ENCODE measurements at regions not wholly inside any gene's neighbourhood (a gene's known extent, or its start where the extent isn't known, plus 50 kb on each side); places are given as distances from the start of the nearest gene placed in this dataset.

GRCh38 chr5:126189862-126190261 lies 233.3 kb upstream of the GRAMD2B start:
- TF ChIP-seq, protein P1, sequence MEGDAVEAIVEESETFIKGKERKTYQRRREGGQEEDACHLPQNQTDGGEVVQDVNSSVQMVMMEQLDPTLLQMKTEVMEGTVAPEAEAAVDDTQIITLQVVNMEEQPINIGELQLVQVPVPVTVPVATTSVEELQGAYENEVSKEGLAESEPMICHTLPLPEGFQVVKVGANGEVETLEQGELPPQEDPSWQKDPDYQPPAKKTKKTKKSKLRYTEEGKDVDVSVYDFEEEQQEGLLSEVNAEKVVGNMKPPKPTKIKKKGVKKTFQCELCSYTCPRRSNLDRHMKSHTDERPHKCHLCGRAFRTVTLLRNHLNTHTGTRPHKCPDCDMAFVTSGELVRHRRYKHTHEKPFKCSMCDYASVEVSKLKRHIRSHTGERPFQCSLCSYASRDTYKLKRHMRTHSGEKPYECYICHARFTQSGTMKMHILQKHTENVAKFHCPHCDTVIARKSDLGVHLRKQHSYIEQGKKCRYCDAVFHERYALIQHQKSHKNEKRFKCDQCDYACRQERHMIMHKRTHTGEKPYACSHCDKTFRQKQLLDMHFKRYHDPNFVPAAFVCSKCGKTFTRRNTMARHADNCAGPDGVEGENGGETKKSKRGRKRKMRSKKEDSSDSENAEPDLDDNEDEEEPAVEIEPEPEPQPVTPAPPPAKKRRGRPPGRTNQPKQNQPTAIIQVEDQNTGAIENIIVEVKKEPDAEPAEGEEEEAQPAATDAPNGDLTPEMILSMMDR (conservative IDR thresholded peaks at IDR 0.05), result no peak
- no peak overlapping the region for H3K4me3 Mint-ChIP-seq

DNA sequence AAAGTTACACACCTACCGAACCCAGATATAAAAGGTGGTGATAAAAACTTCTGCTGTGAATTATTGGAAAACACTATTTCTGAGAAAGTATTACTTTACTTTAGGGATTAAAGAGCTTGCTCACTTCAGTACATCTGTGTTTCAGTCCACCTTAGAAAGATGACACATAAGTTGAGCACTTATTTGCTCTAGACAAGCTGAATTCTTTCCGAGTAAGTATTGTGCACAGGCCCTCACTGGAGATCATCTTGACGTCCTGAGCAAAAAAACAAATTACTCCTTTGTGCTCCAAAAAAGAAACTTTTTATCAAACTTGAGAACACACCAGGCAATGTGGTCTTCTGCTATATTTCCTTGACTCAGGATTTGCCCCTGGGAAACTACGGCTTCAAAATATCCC lies 231.0 kb upstream of the GRAMD2B start:
- Mint-ChIP-seq H3K4me3 (no peak overlapping the region), H3K27ac (no peak overlapping the region), H3K9me3 (no peaks in the 10 kb centered on the region), H3K4me1 (peaks cover 24% of the 10 kb centered on the region), H3K27me3 (ENCODE audit: insufficient read depth) (no peaks in the 10 kb centered on the region), H3K36me3 (ENCODE audit: low read depth) (no peaks in the 10 kb centered on the region)
- no peak for DNase-seq
- H3K36me3 ChIP-seq (ENCODE audit: control insufficient read depth, insufficient read depth, low read length), result no peaks in the 10 kb centered on the region
- no peak overlapping the region for H3K9ac ChIP-seq (ENCODE audit: extremely low read depth, low read length, poor library complexity, severe bottlenecking)
- H3K4me3 ChIP-seq (ENCODE audit: low read length), result no peak overlapping the region
- 93 to 95% methylated on average over 3 to 4 of the region's 4 CpGs for WGBS, 2 experiments (ENCODE audit: insufficient coverage in 1 of 2, insufficient read length in 1 of 2)
- TF ChIP-seq, protein P1 (conservative IDR thresholded peaks at IDR 0.05), result no peak
- peaks cover 5% of the 10 kb centered on the region for H3K4me1 ChIP-seq (ENCODE audit: control insufficient read depth, insufficient read depth, low read length)
- H3K9me3 ChIP-seq (ENCODE audit: control insufficient read depth, low read length), result peaks cover 4% of the 10 kb centered on the region
- no peak overlapping the region for H3K27ac ChIP-seq (ENCODE audit: low read depth, low read length)
- H3K27me3 ChIP-seq (ENCODE audit: control insufficient read depth, insufficient read depth, low read length, poor library complexity, severe bottlenecking), result no peaks in the 10 kb centered on the region

More at GRCh38 chr5:126189862-126190261, 233.3 kb upstream of the GRAMD2B start:
- no peak overlapping the region for H3K9ac ChIP-seq (ENCODE audit: extremely low read depth, low read length, poor library complexity, severe bottlenecking)
- peaks cover 21% of the 10 kb centered on the region for H3K9me3 ChIP-seq (ENCODE audit: control insufficient read depth, low read length)
- H3K27ac Mint-ChIP-seq, result no peak overlapping the region
- DNase-seq, result peak; percentile 64
- H3K36me3 ChIP-seq (ENCODE audit: control insufficient read depth, insufficient read depth, low read length), result no peaks in the 10 kb centered on the region
- no peaks in the 10 kb centered on the region for H3K27me3 Mint-ChIP-seq (ENCODE audit: insufficient read depth)
- no peak overlapping the region for H3K27ac ChIP-seq (ENCODE audit: low read depth, low read length)
- H3K4me1 Mint-ChIP-seq, result peaks cover 21% of the 10 kb centered on the region
- H3K4me3 ChIP-seq (ENCODE audit: low read length), result no peak overlapping the region
- H3K36me3 Mint-ChIP-seq (ENCODE audit: low read depth), result peaks cover 6% of the 10 kb centered on the region
- peaks cover 5% of the 10 kb centered on the region for H3K4me1 ChIP-seq (ENCODE audit: control insufficient read depth, insufficient read depth, low read length)
- H3K27me3 ChIP-seq (ENCODE audit: control insufficient read depth, insufficient read depth, low read length, poor library complexity, severe bottlenecking), result no peaks in the 10 kb centered on the region
- WGBS, 2 experiments (ENCODE audit: insufficient coverage in 1 of 2, insufficient read length in 1 of 2), result 47 to 63% methylated on average over 1 to 4 of the region's 4 CpGs
- peaks cover 6% of the 10 kb centered on the region for H3K9me3 Mint-ChIP-seq

DNA sequence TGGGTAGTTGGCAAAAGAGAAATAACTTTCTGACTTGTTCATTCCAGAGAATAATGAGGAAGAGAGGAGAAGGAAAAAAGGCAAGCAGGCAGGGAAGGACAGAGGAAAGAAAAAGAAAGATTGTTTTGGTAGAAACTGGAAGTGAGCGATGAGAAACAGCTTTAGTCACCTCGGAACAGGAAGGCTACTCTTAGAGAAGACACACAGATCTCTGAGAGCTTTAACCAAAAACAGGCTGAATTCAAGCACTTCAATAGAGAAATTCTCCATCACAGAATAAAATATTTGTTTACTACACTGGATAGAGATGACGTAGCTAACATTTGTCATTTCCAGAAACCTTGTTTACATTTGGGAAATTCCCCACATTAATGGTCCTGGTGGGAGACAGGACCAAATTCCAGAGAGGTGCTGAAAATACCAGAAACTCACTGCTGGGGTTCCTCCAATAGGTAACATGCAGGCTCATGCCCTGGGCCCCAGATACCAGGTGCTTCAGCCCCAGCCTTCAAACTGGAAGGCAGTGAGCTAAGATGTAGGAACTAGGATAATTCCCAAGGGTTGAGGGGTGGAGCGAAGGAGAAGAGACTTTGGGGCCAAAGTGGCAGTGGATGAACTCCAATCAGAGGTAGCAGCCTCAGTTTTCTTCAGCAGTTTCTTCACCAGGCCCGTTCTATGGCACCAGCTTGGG lies 227.7 kb upstream of the GRAMD2B start:
- TF ChIP-seq, protein P1 (conservative IDR thresholded peaks at IDR 0.05), result no peak
- Mint-ChIP-seq H3K4me1 (peaks cover 19% of the 10 kb centered on the region), H3K4me3 (no peak overlapping the region), H3K36me3 (ENCODE audit: low read depth) (no peaks in the 10 kb centered on the region), H3K27ac (no peak overlapping the region), H3K9me3 (no peaks in the 10 kb centered on the region), H3K27me3 (ENCODE audit: insufficient read depth) (no peaks in the 10 kb centered on the region)
- no peaks in the 10 kb centered on the region for H3K36me3 ChIP-seq (ENCODE audit: control insufficient read depth, insufficient read depth, low read length)
- no peaks in the 10 kb centered on the region for H3K27me3 ChIP-seq (ENCODE audit: control insufficient read depth, insufficient read depth, low read length, poor library complexity, severe bottlenecking)
- H3K9me3 ChIP-seq (ENCODE audit: control insufficient read depth, low read length), result peaks cover 1% of the 10 kb centered on the region
- H3K4me3 ChIP-seq (ENCODE audit: low read length), result no peak overlapping the region
- no peak for DNase-seq
- H3K27ac ChIP-seq (ENCODE audit: low read depth, low read length), result no peak overlapping the region
- no peak overlapping the region for H3K9ac ChIP-seq (ENCODE audit: extremely low read depth, low read length, poor library complexity, severe bottlenecking)
- WGBS, 2 experiments (ENCODE audit: insufficient coverage in 1 of 2, insufficient read length in 1 of 2), result 85 to 100% methylated on average over 4 to 5 of the region's 5 CpGs
- H3K4me1 ChIP-seq (ENCODE audit: control insufficient read depth, insufficient read depth, low read length), result peaks cover 12% of the 10 kb centered on the region
